SK-N-SH (cell line): ENCODE measurements at regions not wholly inside any gene's neighbourhood (a gene's known extent, or its start where the extent isn't known, plus 50 kb on each side); places are given as distances from the start of the nearest gene placed in this dataset.

Source experiments
- CTCF ChIA-PET: fragments of 300-600, 350-600 bp; formaldehyde crosslinking; extraction: SDS; loops from one replicate; lab custom pipeline; 2021; lab: Yijun Ruan, JAX
- POLR2A ChIA-PET: fragments of 350-600 bp; sonication (Branson Sonifier 250); formaldehyde crosslinking; extraction: SDS; loops from one replicate; lab custom pipeline; 2020; ENCODE audit warnings: antibody characterized with exemption, inconsistent platforms; lab: Yijun Ruan, JAX
- DNase-seq: peaks from one replicate; pipeline ENCODE4 v3.0.0; 2012
- H2AFZ ChIP-seq: fragments of 200-600 bp; sonication (generic); 2 replicates; pipeline ENCODE4 v1.8.1; 2016; ENCODE audit warnings: antibody characterized with exemption, mild to moderate bottlenecking, low read depth
- H3F3A ChIP-seq: fragments of 200-600 bp; sonication (generic); replicated peaks from 2 replicates; pipeline ENCODE3; 2016; ENCODE audit warnings: antibody characterized with exemption, mild to moderate bottlenecking; ENCODE audit not compliant: insufficient read depth
- H3K27ac ChIP-seq, 2 experiments: fragments of 200-500 bp in 1 of 2; fragments of 200-600 bp in 1 of 2; sonication (Bioruptor generic) in 1 of 2; sonication (generic), shearing (Covaris generic) in 1 of 2; 2 replicates each; pipeline versions ENCODE4 v1.5.1 to v1.6.1; 2014 to 2016; ENCODE audit warnings: low read depth in 2 of 2, inconsistent platforms in 1 of 2, low read length in 1 of 2, mild to moderate bottlenecking in 1 of 2, mixed read lengths in 1 of 2
- H3K27me3 ChIP-seq: fragments of 200-600 bp; sonication (generic), shearing (Covaris generic); 2 replicates; pipeline ENCODE4 v1.6.1; 2016; ENCODE audit warnings: mixed run types; ENCODE audit not compliant: insufficient read depth
- H3K36me3 ChIP-seq, 2 experiments: fragments of 200-500 bp in 1 of 2; fragments of 200-600 bp in 1 of 2; sonication (Bioruptor generic) in 1 of 2; sonication (generic) in 1 of 2; replicated peaks in 1 of 2; 2 replicates each; pipeline versions ENCODE3 to v1.5.1; 2014 to 2016; ENCODE audit warnings: low read length in 1 of 2, mild to moderate bottlenecking in 1 of 2; ENCODE audit not compliant: insufficient read depth in 2 of 2, control insufficient read depth in 1 of 2
- H3K4me1 ChIP-seq, 2 experiments: fragments of 200-500 bp in 1 of 2; fragments of 200-600 bp in 1 of 2; sonication (Bioruptor generic) in 1 of 2; sonication (generic), shearing (Covaris generic) in 1 of 2; 2 replicates each; pipeline versions ENCODE4 v1.5.1 to v1.6.1; 2014 to 2016; ENCODE audit warnings: low read depth in 1 of 2, low read length in 1 of 2, mixed run types in 1 of 2; ENCODE audit not compliant: insufficient read depth in 2 of 2, control insufficient read depth in 1 of 2
- H3K4me2 ChIP-seq: fragments of 200-600 bp; sonication (generic), shearing (Covaris generic); 2 replicates; pipeline ENCODE4 v1.6.1; 2017; ENCODE audit warnings: mixed run types
- H3K4me3 ChIP-seq, 2 experiments: fragments of 200-500 bp in 1 of 2; fragments of 200-600 bp in 1 of 2; sonication (Bioruptor generic) in 1 of 2; sonication (generic), shearing (Covaris generic) in 1 of 2; 2 replicates each; pipeline versions ENCODE4 v1.5.1 to v1.8.1; 2014 to 2016; ENCODE audit warnings: low read depth in 2 of 2, inconsistent platforms in 1 of 2, low read length in 1 of 2, mild to moderate bottlenecking in 1 of 2, mixed read lengths in 1 of 2, moderate library complexity in 1 of 2
- H3K79me2 ChIP-seq: fragments of 200-600 bp; sonication (generic); 2 replicates; pipeline ENCODE4 v1.8.1; 2017; ENCODE audit warnings: mild to moderate bottlenecking; ENCODE audit not compliant: insufficient read depth
- H3K9ac ChIP-seq: fragments of 200-600 bp; sonication (generic); 2 replicates; pipeline ENCODE4 v1.6.1; 2017; ENCODE audit warnings: mixed run types
- H3K9me2 ChIP-seq: fragments of 200-600 bp; sonication (generic); 2 replicates; pipeline ENCODE4 v1.6.1; 2017; ENCODE audit warnings: mixed run types
- H3K9me3 ChIP-seq: fragments of 200-600 bp; sonication (generic); 2 replicates; pipeline ENCODE4 v1.6.1; 2017; ENCODE audit warnings: mixed run types, mild to moderate bottlenecking, moderate library complexity
- H4K20me1 ChIP-seq: fragments of 200-600 bp; sonication (generic); 2 replicates; pipeline ENCODE4 v1.6.1; 2017; ENCODE audit warnings: mild to moderate bottlenecking, mixed run types; ENCODE audit not compliant: insufficient read depth
- ELF1 ChIP-seq: IDR thresholded peaks from 2 replicates; pipeline ENCODE4 v1.4.0; 2012
- EP300 ChIP-seq, 2 experiments: IDR thresholded peaks; 2 replicates each; pipeline versions ENCODE4 v1.4.0 to v1.6.1; 2012; ENCODE audit warnings: borderline replicate concordance in 1 of 2, low read depth in 1 of 2, low read length in 1 of 2
- FOSL2 ChIP-seq: IDR thresholded peaks from 2 replicates; pipeline ENCODE4 v1.4.0; 2012; ENCODE audit warnings: low read depth, mild to moderate bottlenecking, moderate library complexity, borderline replicate concordance
- FOXM1 ChIP-seq: IDR thresholded peaks from 2 replicates; pipeline ENCODE4 v1.4.0; 2012; ENCODE audit warnings: low read depth, mild to moderate bottlenecking
- GATA2 ChIP-seq: sonication (generic); formaldehyde crosslinking; IDR thresholded peaks from 2 replicates; pipeline ENCODE4 v1.5.0; 2020; ENCODE audit warnings: mild to moderate bottlenecking, missing genetic modification reagents
- IRF3 ChIP-seq: fragments of 150-350 bp; IDR thresholded peaks from 2 replicates; pipeline ENCODE4 v1.6.1; 2016; ENCODE audit warnings: mild to moderate bottlenecking, low read depth, low read length
- MXI1 ChIP-seq: IDR thresholded peaks from 2 replicates; pipeline ENCODE4 v1.6.1; 2012; ENCODE audit warnings: mild to moderate bottlenecking, low read depth, low read length, improper control_type of control experiment
- NFIC ChIP-seq: IDR thresholded peaks from 2 replicates; pipeline ENCODE4 v1.4.0; 2012; ENCODE audit warnings: borderline replicate concordance
- REST ChIP-seq: IDR thresholded peaks from 2 replicates; pipeline ENCODE4 v1.6.1; 2012; ENCODE audit warnings: mild to moderate bottlenecking, low read depth, low read length, moderate library complexity
- SIN3A ChIP-seq: IDR thresholded peaks from 2 replicates; pipeline ENCODE4 v1.6.1; 2012; ENCODE audit warnings: low read depth, mild to moderate bottlenecking, low read length, moderate library complexity, borderline replicate concordance
- TAF1 ChIP-seq: IDR thresholded peaks from 2 replicates; pipeline ENCODE4 v1.6.1; 2012; ENCODE audit warnings: low read depth, mild to moderate bottlenecking, low read length, moderate library complexity, borderline replicate concordance
- USF2 ChIP-seq: fragments of 150-350 bp; IDR thresholded peaks from 2 replicates; pipeline ENCODE4 v1.6.1; 2017; ENCODE audit warnings: antibody characterized with exemption, low read length, low read depth, borderline replicate concordance
- WGBS: methylation state at CpG from one replicate; pipeline ENCODE4 v1.1.6; 2017; ENCODE audit warnings: low lambda C conversion rate; 5-methylcytosine and 5-hydroxymethylcytosine counted together

- CTCF ChIA-PET: no interaction called here
- DNase-seq: no peak
- POLR2A ChIA-PET: no interaction called here
Observed at GRCh38 chr2:146123256-146123655, 1603.3 kb upstream of the ZEB2 start.

GRCh38 chr2:146119586-146119985 lies 1599.7 kb upstream of the ZEB2 start:
- 71% methylated on average over 3 of the region's 3 CpGs for WGBS
- Histone ChIP-seq H3K9ac (no peak overlapping the region), H3K9me3 (no peaks in the 10 kb centered on the region), H3K4me2 (no peak overlapping the region), H3K27me3 (no peaks in the 10 kb centered on the region), H3K4me1 (no peaks in the 10 kb centered on the region; a peak in 1 of 4 replicates), H3K9me2 (no peaks in the 10 kb centered on the region), H4K20me1 (no peaks in the 10 kb centered on the region), H3F3A (no peaks in the 10 kb centered on the region), H3K79me2 (no peaks in the 10 kb centered on the region), H3K4me3 (no peak overlapping the region), H3K27ac (no peak overlapping the region), H3K36me3 (no peaks in the 10 kb centered on the region), H2AFZ (no peak overlapping the region)
- TF ChIP-seq FOXM1 (no peak), ELF1 (no peak), NFIC (no peak), USF2 (no peak), FOSL2 (no peak), MXI1 (no peak), IRF3 (no peak), SIN3A (no peak), GATA2 (CRISPR knock-in tag) (no peak)
- ChIA-PET POLR2A (no interaction called here), CTCF (no interaction called here)
- no peak for DNase-seq

More at GRCh38 chr2:146123256-146123655, 1603.3 kb upstream of the ZEB2 start:
- no peaks in the 10 kb centered on the region for H3K27me3 ChIP-seq
- no peak overlapping the region for H3K4me3 ChIP-seq
- H3K4me1 ChIP-seq: peaks cover 0 to 5% of the 10 kb centered on the region in 2 experiments; a peak in 1 of 4 replicates
- no peaks in the 10 kb centered on the region for H4K20me1 ChIP-seq
- no peak overlapping the region for H3K9ac ChIP-seq
- H3K27ac ChIP-seq: peak overlapping the region in 1 of 2 experiments; percentile 19; a peak in 3 of 4 replicates
- 0 out of 2 replicates have a peak overlapping the region, but pooled peaks have one; percentile 4 for H2AFZ ChIP-seq
- WGBS: 79% methylated on average over 3 of the region's 3 CpGs
- H3K79me2 ChIP-seq: no peaks in the 10 kb centered on the region
- TF ChIP-seq REST (no peak), TAF1 (no peak), EP300 (IDR thresholded peaks at IDR 0.05; ENCODE audit: borderline replicate concordance in 1 of 2, low read depth in 1 of 2, low read length in 1 of 2) (no peak), ELF1 (no peak)
- TF ChIP-seq, all 33 proteins: peak for 0
- Histone ChIP-seq H3K9me3 (no peaks in the 10 kb centered on the region), H3K36me3 (no peaks in the 10 kb centered on the region), H3F3A (peaks cover 9% of the 10 kb centered on the region), H3K4me2 (0 out of 2 replicates have a peak overlapping the region, but pooled peaks have one; percentile 4), H3K9me2 (no peaks in the 10 kb centered on the region)
